GM18858 (cell line): ENCODE measurements at regions not wholly inside any gene's neighbourhood (a gene's known extent, or its start where the extent isn't known, plus 50 kb on each side); places are given as distances from the start of the nearest gene placed in this dataset.
"Not testable (repeated sequence)": the region's sequence is repeated elsewhere in the genome, so short reads cannot be mapped to it uniquely, and the experiment has no call there.

Source experiments
- ATAC-seq: cut with Tn5 transposase; IDR thresholded peaks from one replicate; pipeline ENCODE4 v1.9.1; 2021; ENCODE audit not compliant: unreplicated experiment

DNA sequence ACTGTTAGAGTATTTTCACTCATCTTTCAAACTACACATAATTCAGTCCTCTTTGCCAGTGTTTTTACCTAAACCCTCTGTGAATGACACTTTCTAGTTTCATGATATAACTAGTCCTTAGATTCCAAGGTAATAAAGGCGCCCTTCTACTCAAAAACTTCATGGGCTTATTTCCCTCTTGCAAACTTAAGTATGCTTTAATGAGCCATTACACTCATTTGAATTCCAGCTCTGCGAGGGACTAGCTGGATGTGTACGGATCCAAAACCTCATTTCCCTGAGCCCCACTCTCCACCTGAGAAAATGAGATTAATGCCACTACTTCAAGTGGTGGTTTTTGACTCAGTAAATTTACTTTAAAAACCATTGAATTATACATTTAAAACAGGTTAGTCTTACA lies 141.1 kb downstream of the NDUFA12 start:
- ATAC-seq = no peak

DNA sequence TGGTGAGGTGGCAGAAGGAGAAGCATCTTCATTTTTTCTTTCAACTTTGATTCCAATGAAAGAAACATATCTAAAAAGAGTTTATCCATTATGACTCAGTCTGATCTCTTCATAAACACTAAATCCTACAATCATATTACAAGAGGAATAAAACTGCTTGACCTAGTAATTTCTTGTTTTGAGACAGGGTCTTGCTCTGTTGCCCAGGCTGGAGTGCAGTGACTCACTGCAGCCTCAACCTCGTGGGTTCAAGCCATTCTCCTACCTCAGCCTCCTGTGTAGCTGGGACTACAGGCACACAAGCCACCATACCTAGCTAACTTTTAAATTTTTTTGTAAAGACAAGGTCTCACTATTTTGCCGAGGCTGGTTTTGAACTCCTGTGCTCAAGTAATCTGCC lies 147.2 kb downstream of the NDUFA12 start:
- no peak for ATAC-seq

GRCh38 chr12:94855853-94856252 lies 147.6 kb downstream of the NDUFA12 start:
- ATAC-seq = no peak

GRCh38 chr12:94851396-94852028 lies 152.0 kb downstream of the NDUFA12 start:
- no peak for ATAC-seq

DNA sequence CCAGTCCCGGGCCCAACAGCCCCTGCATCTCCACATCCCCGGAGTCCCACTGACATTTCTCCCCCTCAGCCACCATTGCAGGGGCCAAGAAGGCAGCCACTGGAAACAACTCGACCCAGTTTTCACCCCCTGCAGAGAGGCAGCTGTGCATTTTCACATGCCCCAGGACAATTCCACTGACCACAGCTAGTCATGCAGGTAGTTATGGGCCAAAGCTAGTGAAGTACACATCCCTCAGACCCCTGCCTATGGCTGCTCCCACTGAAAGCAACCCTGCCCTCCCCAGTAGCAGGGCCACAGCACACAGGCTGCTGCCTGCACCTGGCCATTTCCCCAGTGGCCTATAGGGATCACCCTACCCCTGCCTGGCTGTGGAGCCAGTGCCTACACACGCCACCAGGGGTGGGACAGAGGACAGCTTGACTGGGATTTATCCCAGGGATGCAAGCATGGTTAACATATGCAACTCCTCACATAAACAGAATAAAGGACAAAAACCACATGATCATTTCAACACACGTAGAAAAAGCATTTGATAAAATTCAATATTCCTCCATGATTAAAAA lies 154.0 kb downstream of the NDUFA12 start:
- ATAC-seq = no peak

DNA sequence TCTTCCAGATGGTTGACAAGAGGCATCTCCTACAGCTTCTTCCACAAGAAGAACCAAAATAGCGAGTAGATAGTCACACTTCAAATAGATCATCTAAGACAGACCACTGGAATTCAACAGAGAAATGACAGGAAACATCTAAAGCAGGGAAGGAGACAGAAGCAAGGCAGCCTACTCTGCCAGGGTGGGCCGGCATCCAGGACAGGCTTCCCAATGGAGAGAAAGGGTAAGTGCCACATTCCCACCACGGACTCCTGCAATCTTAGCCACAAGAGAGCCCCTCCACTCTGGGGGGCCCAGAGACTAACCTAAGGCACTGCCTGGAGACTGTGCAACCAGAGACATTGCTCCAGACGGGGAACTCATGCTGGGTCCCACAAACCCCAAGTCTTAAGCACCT lies 154.5 kb downstream of the NDUFA12 start:
- ATAC-seq = no peak

DNA sequence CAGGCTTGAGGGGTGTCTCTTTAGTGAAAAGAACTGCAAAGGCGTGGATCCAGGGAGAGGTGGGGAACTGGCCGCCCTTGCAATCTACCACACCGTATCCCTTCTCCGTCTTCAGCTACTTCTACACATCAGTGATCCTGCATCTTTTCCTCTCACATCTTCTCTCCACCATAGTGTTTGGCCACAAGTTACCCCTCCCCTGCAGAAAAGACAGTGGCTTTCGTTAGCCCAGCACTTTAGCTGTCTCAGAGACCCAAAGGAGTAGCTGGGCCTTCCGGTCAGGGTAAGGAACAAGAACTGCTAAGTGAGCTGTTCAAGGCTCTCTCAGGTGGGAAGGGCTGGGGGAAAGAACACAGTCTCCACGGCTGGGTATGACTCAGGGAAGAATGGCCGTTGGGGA lies 158.4 kb downstream of the NDUFA12 start:
- no peak for ATAC-seq

DNA sequence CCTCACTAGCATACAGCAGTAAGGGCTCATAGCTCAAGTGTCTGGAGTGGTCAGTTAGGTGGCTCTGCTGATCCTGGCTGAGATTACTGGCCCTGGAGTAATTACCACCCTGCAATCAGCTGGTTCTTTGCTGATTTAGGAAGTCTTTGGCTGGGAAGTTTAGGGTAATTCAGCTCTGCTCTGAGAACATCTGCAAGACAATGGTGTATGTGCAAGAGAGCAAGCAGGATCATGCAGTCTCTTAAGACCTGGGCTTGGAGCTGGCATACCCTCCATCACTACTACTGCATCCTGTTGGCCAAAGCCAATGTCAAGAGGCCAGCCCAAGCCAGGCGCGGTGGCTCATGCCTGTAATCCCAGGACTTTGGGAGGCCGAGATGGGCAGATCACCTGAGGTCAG lies 159.0 kb downstream of the NDUFA12 start:
- no peak for ATAC-seq

- ATAC-seq = no peak
Measured at GRCh38 chr12:94841904-94842610, 161.4 kb downstream of the NDUFA12 start.

GRCh38 chr12:94841177-94841576 lies 162.3 kb downstream of the NDUFA12 start:
- ATAC-seq = no peak

GRCh38 chr12:94839347-94839746 lies 164.2 kb downstream of the NDUFA12 start:
- ATAC-seq = peak; percentile 82

DNA sequence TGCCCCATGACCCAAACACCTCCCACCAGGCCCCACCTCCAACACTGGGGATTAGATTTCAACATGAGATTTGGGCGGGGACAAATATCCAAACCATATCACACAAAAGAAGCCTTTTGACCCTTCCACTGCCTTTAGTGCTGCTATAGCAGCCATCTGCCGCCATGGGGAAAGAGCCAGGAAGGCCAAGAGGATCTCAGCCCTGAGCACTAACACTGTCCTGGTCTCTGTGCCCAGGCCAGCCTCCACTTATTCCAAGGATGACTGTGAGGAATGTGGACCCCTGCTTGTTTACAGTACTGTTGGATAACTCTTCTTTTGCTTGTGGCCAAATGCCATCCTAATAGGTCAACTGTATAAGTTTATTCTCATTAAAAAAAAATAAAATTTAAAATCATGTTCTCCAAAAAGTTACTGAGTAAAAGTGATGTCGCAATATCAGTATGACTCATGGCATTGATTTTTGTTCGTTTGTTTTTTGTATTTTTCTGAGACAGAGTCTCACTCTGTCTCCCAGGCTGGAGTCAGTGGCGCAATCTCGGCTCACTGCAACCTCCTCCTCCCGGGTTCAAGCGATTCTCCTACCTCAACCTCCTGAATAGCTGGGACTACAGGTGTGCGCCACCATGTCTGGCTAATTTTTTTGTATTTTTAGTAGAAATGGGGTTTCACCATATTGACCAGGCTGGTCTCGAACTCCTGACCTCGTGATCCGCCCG lies 166.4 kb downstream of the NDUFA12 start:
- ATAC-seq = not testable (repeated sequence)

GRCh38 chr12:94834036-94834625 lies 169.4 kb downstream of the NDUFA12 start:
- ATAC-seq = no peak

DNA sequence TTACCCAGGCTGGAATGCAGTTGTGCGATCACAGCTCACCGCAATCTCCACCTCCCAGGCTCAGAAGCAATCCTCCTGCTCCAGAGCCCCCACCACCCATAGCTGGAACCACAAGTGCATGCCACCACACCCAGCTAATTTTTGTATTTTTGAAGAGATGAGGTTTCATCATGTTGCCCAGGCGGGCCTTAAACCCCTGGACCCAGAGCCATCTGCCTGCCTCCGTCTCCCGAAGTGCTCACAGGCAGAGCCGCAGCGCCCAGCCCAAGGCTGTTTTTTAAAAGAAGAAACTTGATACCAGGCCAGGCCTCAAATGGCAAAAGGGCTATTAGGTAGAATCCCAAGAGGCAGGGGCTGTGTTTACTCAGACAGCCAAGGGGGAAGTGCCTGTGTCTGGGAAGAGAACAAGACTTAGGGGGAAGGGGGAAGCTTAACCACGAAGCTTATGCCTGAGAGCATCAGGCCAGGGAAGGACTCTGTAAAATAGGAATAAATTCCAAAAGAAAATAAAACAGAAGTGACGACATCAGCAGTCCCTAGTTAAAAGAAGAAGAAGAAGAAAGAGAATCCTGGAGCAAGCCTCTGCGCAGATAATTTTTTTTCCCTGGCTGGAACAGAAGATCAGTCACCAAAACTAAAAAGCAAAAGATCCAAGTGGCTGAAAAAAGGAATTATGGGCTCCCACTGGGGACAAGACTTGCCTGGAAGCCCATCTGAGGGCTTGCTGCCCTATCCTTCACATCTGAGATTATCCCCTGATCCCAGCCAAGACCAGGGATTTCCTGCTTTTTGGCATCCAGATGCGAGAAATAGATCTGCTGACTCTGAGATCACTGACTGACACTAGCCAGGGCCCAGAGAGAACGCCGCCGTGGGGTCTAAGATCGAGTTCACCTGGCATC lies 170.5 kb downstream of the NDUFA12 start:
- ATAC-seq = no peak

- no peak for ATAC-seq
Measured at GRCh38 chr12:94832105-94832504, 171.4 kb downstream of the NDUFA12 start.

- peak; percentile 83 for ATAC-seq
Measured at GRCh38 chr12:94831081-94831751, 172.3 kb downstream of the NDUFA12 start.

DNA sequence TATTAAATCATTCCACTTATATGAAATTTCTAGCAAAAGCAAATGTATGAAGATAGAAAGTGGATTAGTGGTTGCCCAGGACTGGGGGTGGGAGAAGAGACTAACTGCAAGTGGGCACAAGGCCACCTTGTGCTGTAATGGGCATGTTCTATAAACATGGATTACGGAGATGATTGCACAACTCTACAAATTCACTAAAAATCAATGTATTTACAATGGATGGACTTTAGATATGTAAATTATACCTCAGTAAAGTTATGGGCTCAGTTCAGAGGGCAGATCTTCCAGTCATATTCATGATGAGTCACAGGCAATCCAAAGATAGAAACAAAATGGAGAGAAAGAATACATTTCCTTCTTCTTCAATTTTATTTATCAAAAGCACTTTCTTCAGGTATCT lies 173.9 kb downstream of the NDUFA12 start:
- ATAC-seq = no peak

GRCh38 chr12:94819011-94819410 lies 168.7 kb upstream of the TMCC3 start:
- ATAC-seq = no peak

GRCh38 chr12:94817695-94818075 lies 167.3 kb upstream of the TMCC3 start:
- no peak for ATAC-seq

DNA sequence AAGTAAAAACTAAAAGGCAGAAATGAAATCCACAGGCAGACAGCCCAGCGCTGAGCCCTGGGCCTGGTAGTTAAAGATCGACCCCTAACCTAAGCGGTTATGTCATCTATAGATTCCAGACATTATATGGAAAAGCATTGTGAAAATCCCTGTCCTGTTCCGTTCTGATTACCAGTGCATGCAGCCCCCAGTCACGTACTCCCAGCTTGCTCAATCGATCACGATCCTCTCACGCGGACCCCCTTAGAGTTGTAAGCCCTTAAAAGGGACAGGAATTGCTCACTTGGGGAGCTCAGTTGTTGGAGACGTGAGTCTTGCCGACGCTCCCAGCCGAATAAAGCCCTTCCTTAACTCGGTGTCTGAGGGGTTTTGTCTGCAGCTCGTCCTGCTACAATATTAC lies 166.8 kb upstream of the TMCC3 start:
- not testable (repeated sequence) for ATAC-seq
